Mesothelial cell of epicardium (in vitro differentiated cells): ENCODE measurements at regions not wholly inside any gene's neighbourhood (a gene's known extent, or its start where the extent isn't known, plus 50 kb on each side); places are given as distances from the start of the nearest gene placed in this dataset.

ENCODE experiments used
- DNase-seq, 2 experiments: peaks; one replicate each; pipeline ENCODE4 v3.0.0; 2021; ENCODE audit warnings: low spot score in 2 of 2; ENCODE audit not compliant: unreplicated experiment in 2 of 2
- H3K27ac Mint-ChIP-seq: 2 replicates; pipeline ENCODE4 v1.8.0; 2021; ENCODE audit warnings: mixed read lengths
- H3K27me3 Mint-ChIP-seq: 2 replicates; pipeline ENCODE4 v1.8.0; 2021; ENCODE audit warnings: low read depth, mixed read lengths
- H3K36me3 Mint-ChIP-seq: 2 replicates; pipeline ENCODE4 v1.8.0; 2021; ENCODE audit warnings: mixed read lengths
- H3K4me1 Mint-ChIP-seq: 2 replicates; pipeline ENCODE4 v1.8.0; 2021; ENCODE audit warnings: mixed read lengths
- H3K4me3 Mint-ChIP-seq: 2 replicates; pipeline ENCODE4 v1.8.0; 2021; ENCODE audit warnings: mild to moderate bottlenecking, moderate library complexity, mixed read lengths
- H3K9me3 Mint-ChIP-seq: 2 replicates; pipeline ENCODE4 v1.8.0; 2021; ENCODE audit warnings: mixed read lengths
- TF ChIP-seq, protein P1 (sequence below): fragments of 200-600 bp; sonication (generic); IDR thresholded peaks from one replicate; pipeline ENCODE4 v1.5.0; 2021; ENCODE audit warnings: antibody characterized with exemption; ENCODE audit not compliant: unreplicated experiment

DNA sequence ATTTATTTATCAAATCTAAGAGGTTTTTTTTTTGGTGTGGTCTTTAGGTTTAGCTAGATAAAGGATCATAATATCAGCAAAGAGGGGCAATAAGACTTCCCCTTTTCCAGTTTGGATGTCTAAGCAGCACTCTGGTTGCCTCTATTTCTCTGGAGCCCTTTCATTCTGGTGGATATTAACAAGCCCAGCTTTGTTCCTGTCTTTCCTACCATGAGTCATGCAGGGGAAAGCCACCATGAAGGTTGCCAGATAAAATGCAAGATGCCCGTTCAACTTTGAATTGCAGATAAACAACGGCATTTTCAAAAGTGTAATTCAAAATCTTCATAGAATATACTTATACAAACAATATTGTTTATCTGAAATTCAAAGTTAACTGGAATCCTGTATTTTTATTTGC, 143.6 kb downstream of the ADAMTS15 start:
- Mint-ChIP-seq H3K9me3 (peaks cover 7% of the 10 kb centered on the region), H3K4me1 (no peaks in the 10 kb centered on the region), H3K27me3 (peaks cover 1% of the 10 kb centered on the region), H3K4me3 (no peak overlapping the region), H3K36me3 (no peaks in the 10 kb centered on the region), H3K27ac (no peak overlapping the region)
- DNase-seq, result no peak
- TF ChIP-seq, protein P1, sequence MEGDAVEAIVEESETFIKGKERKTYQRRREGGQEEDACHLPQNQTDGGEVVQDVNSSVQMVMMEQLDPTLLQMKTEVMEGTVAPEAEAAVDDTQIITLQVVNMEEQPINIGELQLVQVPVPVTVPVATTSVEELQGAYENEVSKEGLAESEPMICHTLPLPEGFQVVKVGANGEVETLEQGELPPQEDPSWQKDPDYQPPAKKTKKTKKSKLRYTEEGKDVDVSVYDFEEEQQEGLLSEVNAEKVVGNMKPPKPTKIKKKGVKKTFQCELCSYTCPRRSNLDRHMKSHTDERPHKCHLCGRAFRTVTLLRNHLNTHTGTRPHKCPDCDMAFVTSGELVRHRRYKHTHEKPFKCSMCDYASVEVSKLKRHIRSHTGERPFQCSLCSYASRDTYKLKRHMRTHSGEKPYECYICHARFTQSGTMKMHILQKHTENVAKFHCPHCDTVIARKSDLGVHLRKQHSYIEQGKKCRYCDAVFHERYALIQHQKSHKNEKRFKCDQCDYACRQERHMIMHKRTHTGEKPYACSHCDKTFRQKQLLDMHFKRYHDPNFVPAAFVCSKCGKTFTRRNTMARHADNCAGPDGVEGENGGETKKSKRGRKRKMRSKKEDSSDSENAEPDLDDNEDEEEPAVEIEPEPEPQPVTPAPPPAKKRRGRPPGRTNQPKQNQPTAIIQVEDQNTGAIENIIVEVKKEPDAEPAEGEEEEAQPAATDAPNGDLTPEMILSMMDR, result no peak

DNA sequence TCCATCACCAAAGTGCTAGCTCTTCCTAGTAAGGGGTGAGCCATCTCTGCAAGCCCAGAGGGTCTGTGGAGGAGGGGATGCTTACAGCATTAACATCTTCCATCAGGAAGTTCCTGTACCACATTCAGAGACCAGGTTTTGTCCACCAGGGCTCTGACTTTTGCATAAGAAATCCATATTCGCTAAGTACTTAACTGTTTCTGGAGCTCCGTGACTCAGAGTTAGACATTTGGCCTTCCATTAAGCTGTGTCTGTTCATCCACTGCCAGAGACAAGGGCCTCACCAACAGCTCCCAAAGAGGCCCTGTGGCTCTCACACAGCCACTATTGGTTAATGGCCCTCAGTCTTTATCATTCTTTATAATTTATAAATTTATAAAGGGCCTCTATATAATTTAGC, 144.6 kb downstream of the ADAMTS15 start:
- no peaks in the 10 kb centered on the region for H3K36me3 Mint-ChIP-seq
- DNase-seq, result no peak
- peaks cover 7% of the 10 kb centered on the region for H3K9me3 Mint-ChIP-seq
- H3K27me3 Mint-ChIP-seq, result peaks cover 1% of the 10 kb centered on the region
- H3K27ac Mint-ChIP-seq, result no peak overlapping the region
- TF ChIP-seq, protein P1, result no peak
- H3K4me3 Mint-ChIP-seq, result no peak overlapping the region
- H3K4me1 Mint-ChIP-seq, result no peaks in the 10 kb centered on the region

DNA sequence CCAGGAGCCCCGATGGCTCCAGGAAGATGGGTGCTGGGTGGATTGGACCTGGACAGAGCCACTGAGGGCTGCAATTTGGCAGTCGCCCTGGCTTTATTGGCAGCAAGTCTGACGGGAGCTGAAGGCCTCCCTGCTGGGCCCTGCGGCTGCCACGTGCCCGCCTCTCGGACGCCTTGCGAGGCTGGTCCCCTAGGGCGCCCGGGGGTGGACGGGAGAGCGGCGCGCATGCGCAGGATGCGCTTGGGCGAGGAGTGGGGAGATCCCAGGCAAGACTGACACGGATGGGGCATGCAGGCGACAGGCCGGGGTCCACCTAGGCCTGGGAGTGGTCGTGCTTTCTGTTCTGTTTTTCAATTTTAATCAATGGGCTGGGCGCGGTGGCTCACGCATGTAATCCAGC, 150.0 kb downstream of the ADAMTS15 start:
- Mint-ChIP-seq H3K27ac (no peak overlapping the region), H3K36me3 (no peaks in the 10 kb centered on the region), H3K4me1 (peaks cover 29% of the 10 kb centered on the region), H3K27me3 (no peaks in the 10 kb centered on the region), H3K4me3 (no peak overlapping the region), H3K9me3 (no peaks in the 10 kb centered on the region)
- TF ChIP-seq, protein P1, result no peak
- no peak for DNase-seq

- DNase-seq, result no peak
- no peaks in the 10 kb centered on the region for H3K36me3 Mint-ChIP-seq
- TF ChIP-seq, protein P1, result no peak
- H3K9me3 Mint-ChIP-seq, result no peaks in the 10 kb centered on the region
- peaks cover 3% of the 10 kb centered on the region for H3K27me3 Mint-ChIP-seq
- peaks cover 29% of the 10 kb centered on the region for H3K4me1 Mint-ChIP-seq
- no peak overlapping the region for H3K27ac Mint-ChIP-seq
- no peak overlapping the region for H3K4me3 Mint-ChIP-seq
Observed at GRCh38 chr11:130599073-130599654, 150.7 kb downstream of the ADAMTS15 start.

- no peak overlapping the region for H3K27ac Mint-ChIP-seq
Observed at GRCh38 chr11:130600139-130600538, 151.7 kb downstream of the ADAMTS15 start.

More at GRCh38 chr11:130600139-130600538, 151.7 kb downstream of the ADAMTS15 start:
- TF ChIP-seq, protein P1, result no peak
- Mint-ChIP-seq H3K4me3 (no peak overlapping the region), H3K4me1 (peaks cover 30% of the 10 kb centered on the region), H3K9me3 (no peaks in the 10 kb centered on the region), H3K27me3 (peaks cover 9% of the 10 kb centered on the region), H3K36me3 (no peaks in the 10 kb centered on the region)
- no peak for DNase-seq
